Mammary epithelial cell (primary cell): ENCODE measurements at regions not wholly inside any gene's neighbourhood (a gene's known extent, or its start where the extent isn't known, plus 50 kb on each side); places are given as distances from the start of the nearest gene placed in this dataset.

Experiments
- EZH2 ChIP-seq: IDR thresholded peaks from 2 replicates; pipeline ENCODE4 v1.6.1; 2012; ENCODE audit warnings: low read length, inconsistent platforms, borderline replicate concordance
- TF ChIP-seq, protein P1 (sequence below), 2 donors: IDR thresholded peaks in 1 of 2; conservative IDR thresholded peaks in 1 of 2; 2 replicates each; pipeline ENCODE4 v1.5.1; 2011 to 2012; ENCODE audit warnings: inconsistent platforms in 2 of 2, low read length in 2 of 2, mild to moderate bottlenecking in 2 of 2, control low read depth in 1 of 2, low read depth in 1 of 2; ENCODE audit not compliant: insufficient read depth in 1 of 2; ENCODE audit errors: extremely low read depth in 1 of 2

GRCh38 chr14:104524726-104525125 lies 54.8 kb upstream of the C14orf180 start:
- TF ChIP-seq EZH2, result no peak
- TF ChIP-seq, protein P1, sequence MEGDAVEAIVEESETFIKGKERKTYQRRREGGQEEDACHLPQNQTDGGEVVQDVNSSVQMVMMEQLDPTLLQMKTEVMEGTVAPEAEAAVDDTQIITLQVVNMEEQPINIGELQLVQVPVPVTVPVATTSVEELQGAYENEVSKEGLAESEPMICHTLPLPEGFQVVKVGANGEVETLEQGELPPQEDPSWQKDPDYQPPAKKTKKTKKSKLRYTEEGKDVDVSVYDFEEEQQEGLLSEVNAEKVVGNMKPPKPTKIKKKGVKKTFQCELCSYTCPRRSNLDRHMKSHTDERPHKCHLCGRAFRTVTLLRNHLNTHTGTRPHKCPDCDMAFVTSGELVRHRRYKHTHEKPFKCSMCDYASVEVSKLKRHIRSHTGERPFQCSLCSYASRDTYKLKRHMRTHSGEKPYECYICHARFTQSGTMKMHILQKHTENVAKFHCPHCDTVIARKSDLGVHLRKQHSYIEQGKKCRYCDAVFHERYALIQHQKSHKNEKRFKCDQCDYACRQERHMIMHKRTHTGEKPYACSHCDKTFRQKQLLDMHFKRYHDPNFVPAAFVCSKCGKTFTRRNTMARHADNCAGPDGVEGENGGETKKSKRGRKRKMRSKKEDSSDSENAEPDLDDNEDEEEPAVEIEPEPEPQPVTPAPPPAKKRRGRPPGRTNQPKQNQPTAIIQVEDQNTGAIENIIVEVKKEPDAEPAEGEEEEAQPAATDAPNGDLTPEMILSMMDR (conservative IDR thresholded peaks at IDR 0.05 in 1 of 2, IDR thresholded peaks at IDR 0.05 in 1 of 2; ENCODE audit: extremely low read depth in 1 of 2, insufficient read depth in 1 of 2, low read depth in 1 of 2, low read length in 2 of 2), result no peak
